ENCODE measurements at regions not wholly inside any gene's neighbourhood (a gene's known extent, or its start where the extent isn't known, plus 50 kb on each side); places are given as distances from the start of the nearest gene placed in this dataset.

GRCh38 chr18:78794071-78794430 lies 185.6 kb upstream of the SALL3 start:
- no peak for TF ChIP-seq CTCF (IDR thresholded peaks at IDR 0.05; ENCODE audit: low read depth, low read length, poor library complexity, severe bottlenecking)
- no peak for TF ChIP-seq EZH2phosphoT487 (IDR thresholded peaks at IDR 0.05; ENCODE audit: borderline replicate concordance, low read length)
